NCI-H345 treated with DMSO at 0.1 percent for 48 hours (cell line): ENCODE measurements at regions not wholly inside any gene's neighbourhood (a gene's known extent, or its start where the extent isn't known, plus 50 kb on each side); places are given as distances from the start of the nearest gene placed in this dataset.
A peak's percentile ranks its signal among the peaks of the same experiment; 100 is the strongest.

Experiments used
- DNase-seq: peaks from one replicate; lab custom pipeline; 2025; ENCODE audit not compliant: unreplicated experiment; lab: John Stamatoyannopoulos, UW

DNA sequence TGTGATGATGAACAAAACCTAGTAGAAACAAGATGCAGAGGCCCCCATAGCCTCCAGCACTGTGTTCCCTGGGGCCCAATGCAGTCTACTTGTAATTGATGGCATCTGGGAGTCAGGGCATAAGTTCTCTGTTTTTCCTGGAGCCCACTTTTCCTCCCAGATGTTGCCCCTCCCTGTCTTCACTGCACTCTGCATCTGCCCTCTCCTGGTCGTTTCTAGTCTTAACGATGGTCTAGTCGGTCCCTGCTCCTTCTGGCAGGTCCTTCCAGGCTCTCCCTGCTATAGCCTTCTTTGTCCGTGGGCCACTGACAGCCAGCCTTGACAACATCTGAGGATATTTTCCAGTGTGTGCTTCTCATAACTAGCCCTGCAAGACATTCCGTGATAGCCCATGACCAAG lies 208.3 kb downstream of the GXYLT1 start:
- no peak for DNase-seq

DNA sequence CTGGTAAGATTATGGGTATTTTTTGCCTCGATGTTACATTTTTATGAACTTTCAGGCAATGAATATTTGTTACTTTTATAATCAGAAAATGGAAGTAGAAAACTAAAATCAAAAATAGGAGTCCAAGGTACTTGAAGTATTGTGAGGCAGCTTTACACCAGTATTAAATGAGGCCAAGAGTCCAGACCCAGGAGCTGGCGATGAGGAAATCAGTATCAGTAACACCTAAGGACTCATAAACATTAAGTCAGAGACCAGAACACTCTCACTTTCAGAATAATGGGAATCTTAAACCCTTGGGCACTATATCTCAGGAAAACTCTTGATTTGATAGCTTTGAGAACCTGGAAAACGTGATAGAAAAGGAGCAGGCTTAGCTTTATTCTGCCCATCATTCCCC lies 208.8 kb downstream of the GXYLT1 start:
- DNase-seq: no peak

DNA sequence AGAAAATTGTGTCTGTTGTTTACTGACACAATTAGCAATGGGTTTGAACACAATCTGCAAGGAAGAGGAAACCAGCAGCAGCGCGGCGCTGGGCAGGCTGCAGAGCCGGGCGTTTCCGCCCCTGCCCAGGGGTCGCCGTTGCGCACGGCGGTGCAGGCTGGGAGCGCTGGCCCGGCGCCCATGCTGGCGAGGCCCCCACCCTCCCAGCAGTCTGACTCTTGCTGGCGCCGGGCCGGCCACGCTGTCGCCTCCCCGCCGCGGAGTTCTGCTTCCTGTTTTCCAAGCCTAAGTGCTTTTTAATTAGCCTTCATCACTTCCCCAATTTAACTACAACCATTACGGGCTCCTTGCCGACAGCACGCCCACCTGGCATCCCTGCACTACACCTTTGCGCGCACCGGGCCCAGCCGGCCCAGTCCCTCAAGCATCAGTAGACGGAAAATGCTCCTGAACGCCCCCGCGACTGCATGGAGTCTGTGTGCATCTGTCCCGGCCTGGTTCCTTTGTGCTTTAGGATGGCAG lies 212.1 kb downstream of the GXYLT1 start:
- DNase-seq: peak; percentile 25

DNA sequence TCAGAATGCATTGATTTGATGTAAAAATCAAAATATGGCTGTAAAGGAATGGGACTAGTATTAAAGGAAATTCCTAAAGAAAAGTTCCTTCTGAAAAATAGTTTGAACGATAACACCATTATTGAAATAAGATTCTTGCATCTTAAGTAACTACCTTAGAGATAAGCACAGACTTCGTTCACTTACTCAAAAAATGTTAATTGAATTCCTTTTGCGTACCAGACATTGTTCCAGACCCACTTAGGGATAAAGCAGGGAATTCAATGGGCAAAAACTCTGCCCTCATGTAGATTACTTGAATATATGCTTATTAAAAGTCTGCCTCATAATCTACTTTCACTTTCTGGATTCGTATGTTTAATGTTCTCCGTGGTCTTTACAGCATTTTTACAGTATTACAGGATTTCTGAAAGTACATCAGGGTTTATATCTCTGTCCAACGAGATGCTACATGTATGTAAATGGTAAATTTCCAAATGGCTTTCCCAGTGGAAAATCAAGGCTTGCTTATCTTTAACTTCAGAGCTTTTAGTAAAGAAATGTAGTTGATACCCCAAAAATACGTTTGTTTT lies 213.7 kb downstream of the GXYLT1 start:
- no peak for DNase-seq

DNA sequence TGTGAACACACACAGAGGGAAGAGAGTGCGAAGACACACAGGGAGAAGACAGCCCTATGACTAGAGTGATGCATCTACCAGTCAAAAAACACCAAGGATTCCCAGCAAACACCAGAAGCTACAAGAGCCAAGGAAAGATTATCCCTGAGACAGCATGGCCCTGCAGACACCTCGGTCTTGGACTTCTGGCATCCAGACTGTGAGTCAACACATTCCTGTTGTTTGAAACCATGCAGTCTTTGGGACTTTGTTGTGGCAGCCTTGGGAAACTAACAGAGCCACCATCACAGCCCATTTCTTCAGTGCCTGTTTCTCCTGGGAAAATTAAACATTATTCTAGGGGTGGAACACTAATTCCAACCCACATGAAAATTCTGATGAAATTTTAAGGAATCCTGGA lies 220.6 kb downstream of the GXYLT1 start:
- no peak for DNase-seq

DNA sequence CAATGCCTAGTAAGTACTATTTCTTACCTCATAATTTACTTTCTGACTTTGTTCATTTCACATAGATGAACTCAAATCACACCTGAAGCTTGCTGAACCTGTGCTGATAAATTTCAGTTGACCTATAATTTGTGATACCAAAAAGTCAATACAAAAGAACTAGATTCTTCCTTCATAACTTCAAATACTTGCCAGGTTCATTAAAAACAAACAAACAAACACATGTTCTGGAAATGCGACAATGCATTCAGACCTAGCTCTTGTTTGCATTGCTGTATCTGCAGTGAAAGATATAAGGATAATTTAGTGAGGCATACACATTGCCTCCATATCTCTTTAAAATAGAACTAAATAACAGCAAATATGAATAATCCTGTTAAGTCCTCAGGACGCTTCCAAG lies 221.3 kb downstream of the GXYLT1 start:
- DNase-seq: no peak

DNA sequence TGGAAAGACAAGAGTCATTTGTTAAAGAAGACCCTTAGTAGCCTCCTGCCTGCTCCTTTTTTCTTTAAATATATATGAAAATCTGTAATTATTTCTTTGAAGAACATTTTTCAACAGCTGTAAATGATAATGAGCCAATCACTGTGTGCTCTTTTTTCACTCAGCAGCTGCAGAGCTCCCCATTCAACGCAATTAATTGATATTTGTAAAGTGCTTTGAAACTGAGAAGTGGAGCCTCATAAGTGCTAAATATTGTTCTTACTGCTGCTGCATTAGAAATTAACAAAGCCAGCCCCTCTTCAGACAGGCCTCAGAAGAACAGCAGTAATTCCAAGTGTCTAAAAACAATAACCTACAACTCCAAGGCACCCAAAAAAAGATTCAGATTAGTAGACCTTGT lies 224.3 kb downstream of the GXYLT1 start:
- no peak for DNase-seq

DNA sequence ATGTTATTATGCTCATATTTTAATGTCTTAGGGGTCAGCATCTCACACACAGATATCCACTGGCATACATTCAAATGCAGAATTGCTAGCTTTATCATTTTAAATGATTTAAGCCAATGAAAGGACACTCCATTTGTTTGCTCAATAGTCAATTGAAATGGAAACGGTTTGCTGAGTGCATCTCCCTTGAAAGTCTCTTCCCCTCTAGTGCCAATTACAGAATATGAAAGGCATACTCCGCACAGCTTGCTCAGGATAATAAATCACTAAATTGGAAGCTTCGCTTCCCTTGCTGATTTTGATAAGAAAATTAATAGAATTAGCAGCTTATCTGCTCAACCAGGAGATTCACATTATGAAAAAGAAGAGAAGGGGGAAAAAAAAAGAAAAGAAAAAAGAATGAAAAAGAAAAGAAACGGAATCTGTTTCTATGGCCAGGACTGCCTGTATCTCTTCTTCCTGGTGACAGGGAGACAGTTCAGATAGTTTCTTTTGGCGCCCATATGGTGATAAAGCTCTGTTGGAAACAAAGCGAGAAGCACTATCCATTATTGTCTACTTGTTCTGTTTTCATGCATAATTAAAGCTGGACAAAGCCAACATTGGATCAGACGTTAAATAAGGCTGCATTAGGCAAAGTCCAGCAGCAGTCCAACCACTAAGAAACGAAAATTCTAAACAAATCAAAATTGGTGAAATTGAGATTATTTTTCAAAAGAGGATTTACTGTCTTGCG lies 225.0 kb downstream of the GXYLT1 start:
- DNase-seq: peak; percentile 39

DNA sequence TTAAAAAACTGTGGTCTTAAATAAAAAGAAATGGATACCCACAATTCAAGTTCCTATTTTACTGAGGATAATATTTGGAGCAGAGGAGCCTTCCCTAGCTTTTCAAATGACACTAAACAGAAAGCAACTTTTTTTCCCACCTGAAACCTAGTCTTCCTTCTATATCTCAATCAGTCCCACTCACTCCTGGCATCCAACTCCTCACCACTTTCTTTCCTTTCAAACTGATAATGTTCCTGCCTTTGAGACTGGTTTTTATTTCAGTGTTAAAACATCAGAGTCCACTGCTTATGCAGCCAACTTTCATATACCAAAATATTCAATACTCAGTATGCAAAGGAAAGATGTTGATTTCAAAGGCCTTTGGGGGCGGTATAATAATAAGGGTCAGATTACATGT lies 225.6 kb downstream of the GXYLT1 start:
- DNase-seq: no peak

DNA sequence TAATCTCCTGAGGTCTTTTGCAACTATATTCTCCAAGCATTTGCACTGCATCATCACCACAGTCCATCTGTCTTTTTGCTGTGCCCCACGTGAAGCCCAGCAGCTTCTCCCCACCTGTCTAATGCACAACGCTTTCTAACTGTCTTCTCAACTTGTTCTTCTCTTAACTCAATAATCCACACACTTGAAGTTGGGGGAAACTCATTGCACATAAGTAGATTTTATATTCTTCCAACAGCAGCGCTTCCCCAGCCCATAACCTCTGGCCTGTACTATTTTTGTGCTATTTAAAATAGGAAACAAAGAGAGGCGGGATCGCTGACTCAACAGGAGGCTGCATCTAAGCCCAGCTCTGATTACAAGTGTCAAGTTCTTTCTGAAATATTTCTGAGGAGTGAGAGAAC lies 226.7 kb downstream of the GXYLT1 start:
- no peak for DNase-seq

DNA sequence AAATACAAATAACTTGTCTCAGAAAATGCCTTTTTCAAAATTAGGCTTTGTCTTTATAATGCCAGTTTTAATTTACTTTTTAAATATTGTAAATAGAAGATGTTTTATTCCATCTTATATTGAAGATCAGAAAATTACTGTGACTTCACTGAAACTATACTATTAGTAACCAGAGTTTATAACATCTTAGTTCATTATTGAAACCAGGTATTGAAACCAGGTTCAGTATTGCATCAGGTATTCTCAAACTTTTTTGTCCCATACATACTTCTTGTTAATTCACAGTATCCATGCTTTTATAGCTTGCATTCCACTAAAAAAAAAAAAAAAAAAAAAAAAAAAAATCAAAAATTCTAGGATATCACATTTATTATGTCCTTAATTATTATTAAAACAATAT lies 227.5 kb downstream of the GXYLT1 start:
- DNase-seq: no peak

DNA sequence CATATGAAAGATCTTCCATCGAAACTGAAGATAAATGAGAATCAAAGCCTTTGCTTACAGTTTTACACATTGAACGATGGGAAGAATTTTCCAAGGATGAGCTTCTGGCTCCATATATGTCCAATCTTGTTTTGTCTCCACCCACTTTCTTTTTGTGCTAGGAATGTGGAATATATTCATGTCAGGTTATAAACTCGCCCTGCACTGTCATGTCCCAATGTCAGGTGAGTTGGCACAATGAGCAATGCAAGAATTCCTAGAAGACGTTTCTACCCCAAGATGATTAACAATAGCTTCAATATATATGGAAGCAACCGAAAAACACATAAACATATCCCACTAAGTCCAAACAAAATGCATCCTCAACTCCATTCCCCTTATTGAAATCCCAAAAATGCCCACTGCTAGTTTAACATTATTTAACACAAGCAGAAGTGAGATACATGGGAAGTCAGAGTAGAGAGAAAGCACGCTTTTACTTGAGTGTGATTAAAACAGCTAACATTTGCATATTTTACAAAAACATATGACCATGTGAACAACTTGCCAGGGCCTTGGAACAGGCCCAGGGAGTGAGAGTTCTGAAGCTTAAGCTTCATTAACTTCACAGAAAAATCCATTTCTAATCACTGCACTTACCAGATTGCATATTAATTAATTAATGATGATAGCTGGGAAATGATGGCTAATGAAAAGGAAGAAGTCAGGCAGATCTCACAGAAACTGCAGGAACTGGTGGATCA lies 233.9 kb downstream of the GXYLT1 start:
- DNase-seq: no peak

DNA sequence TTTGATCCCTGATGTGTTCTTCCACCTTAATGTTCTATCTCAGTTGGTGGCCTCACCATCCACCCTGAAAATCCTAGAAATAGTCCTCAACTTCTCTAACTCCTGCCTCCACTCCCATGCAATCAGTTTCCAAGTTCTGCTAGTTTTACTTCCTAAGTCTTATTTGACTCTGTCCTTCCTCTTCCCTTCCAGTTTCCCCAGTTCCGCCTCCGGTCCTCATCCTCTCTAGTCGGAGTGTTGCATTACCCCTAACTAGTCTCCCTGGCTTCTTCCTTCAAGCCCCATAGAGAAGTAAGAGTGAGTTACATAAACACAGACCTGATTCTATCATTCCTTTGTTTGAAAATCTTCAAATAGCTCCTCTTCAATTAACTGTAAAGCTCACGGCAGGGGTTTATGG lies 236.5 kb downstream of the GXYLT1 start:
- no peak for DNase-seq

DNA sequence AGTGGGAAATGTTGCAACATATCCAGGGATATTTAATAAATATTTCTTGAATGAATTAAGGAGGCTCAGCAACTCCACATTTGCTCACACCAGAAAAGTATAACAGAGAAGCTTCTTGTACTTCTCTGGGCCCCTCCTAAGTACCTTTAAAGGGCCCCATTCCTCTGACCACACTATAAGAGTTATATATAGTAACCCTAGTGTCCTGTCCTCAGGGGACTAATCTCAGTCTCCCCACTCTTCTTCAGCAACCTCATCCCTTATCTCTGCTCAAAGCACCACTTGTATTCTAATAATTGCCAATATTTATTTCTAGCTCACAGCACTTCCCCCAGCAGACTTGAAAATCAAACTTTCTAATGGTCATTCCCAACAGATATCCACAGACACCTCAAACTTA lies 237.1 kb downstream of the GXYLT1 start:
- DNase-seq: no peak

DNA sequence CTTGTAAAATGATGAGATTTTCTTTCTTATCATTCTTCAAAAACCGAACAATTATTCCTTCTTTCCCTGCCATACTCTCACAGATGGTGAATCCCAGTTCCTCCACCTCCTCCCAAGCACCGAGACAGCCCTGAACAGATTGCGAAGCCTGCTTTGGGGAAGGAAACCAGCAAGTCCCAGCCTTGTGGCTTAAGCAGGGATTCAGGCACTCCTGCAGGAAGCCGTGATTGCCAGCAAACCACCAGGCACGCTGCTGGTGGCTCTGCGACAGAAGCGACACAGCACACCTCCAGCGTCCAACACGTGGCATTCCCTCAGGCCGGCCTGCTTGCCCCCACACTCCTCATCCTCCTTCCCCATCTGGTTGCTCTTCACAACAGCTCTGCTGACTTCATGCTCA lies 237.7 kb downstream of the GXYLT1 start:
- no peak for DNase-seq

DNA sequence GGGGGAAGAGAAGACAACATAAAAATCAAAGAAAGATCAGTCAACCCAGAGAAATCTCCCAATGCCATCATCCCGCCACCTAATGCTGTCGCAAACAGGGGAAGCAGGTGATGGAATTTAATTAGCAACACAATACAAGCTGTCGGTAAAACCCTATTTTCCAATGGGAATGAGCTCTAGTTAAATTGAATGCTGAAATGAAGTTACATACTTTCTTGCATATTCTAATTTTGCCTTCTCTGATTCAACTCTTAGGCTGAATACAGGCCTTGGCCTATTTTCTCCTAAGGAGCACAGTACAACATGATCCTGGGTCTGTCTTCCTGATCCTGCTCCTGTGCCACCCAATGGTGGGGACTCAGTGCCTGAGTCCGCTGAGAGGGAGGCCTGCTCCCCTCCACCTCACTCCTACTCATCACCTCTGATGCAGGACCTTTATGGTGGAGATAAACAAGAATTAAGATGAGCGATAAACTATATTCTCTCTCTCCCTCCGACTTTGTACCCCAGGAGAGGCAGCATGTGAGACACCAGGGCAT lies 238.8 kb downstream of the GXYLT1 start:
- DNase-seq: no peak

DNA sequence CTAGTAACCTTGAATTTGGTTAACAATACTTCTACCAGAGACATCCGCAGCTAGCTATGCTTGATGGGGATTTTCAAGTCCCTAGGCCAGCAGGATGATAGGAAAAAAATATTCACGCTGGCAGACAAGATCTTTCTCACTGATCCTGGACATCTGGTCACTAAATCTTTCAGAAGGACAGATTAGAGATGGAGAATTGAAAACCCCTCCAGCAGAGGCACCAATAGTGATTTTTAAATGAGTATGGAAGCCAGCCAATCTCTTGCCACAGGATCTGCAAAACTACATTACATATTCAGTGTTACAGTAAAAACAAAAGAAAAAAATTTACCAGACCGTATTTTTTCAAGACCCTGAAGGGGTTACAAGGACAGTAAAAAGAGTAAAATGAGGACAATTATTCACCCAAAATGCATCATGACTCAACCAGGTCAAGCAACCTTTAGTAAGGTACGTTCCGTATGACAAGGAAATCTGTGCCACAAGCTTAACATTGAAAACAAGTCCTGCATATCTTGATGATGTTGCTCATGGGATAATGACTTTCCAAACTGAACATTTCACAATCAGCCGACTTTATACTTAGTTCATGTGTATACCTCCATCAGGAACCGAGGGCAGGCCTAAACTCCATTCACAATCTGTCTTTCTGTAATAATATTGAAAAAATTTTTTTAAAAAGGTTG lies 239.5 kb downstream of the GXYLT1 start:
- no peak for DNase-seq

DNA sequence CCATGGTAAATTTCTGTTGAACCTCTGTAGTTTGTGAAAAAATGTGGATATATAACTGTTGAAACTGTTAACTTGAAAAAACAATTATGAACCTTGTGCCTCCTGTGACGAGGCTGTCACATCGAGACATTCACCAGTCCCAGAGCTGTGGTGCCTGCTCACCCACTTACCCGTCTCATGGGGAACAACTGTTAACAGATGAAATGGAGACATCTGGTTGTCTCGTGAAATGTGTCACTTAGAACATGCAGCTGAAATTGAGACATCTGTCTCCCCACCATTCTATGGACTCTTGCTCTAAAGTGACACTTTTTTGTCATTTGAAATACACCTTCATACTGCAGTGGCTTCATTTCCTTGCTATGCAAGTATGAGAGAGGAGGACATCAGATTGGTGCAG lies 240.6 kb downstream of the GXYLT1 start:
- no peak for DNase-seq

DNA sequence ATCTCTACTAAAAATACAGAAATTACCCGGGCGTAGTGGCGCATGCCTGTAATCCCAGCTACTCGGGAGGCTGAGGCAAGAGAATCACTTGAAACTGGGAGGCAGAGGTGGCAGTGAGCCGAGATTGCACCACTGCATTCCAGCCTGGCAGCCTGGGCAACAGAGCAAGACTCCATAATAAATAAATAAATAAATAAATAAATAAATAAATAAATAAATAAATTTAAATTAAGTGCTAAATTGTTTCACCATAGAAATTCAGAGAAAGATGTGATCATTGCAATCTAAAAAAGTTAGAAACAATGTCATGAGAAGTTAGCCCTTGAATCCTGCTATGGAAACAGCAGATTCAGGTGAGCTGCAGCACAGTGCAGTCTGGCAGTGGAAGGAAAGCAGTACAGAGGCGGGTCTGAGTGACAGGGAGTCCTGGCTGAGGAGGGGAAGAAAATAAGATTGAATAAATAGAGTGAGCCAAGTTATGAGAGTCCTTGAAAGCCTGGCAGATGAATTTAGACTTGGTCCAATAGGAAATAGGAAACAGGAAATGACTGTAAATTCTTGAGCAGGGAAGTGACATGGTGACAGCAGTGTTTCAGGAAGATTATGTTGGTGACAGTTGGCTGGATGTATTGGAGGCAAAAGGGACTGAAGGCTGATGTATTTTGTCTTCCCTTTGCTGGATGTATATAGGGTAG lies 241.5 kb downstream of the GXYLT1 start:
- DNase-seq: no peak

DNA sequence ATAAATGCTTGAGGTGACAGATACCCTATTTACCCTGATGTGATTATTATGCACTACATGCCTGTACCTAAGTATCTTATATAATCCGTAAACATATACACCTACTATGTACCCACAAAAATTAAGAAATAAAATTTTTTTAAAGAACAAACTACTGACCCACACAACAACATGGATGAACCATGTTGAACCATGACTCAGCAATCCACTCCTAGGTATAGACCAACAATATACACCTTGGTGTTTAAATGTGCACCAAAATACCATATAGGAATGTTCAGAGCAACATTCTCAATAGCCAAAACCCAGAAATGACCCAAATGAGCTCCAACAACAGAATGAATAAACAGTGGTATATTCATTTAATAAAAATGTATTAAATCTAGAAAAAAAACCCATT lies 245.1 kb downstream of the GXYLT1 start:
- DNase-seq: no peak

DNA sequence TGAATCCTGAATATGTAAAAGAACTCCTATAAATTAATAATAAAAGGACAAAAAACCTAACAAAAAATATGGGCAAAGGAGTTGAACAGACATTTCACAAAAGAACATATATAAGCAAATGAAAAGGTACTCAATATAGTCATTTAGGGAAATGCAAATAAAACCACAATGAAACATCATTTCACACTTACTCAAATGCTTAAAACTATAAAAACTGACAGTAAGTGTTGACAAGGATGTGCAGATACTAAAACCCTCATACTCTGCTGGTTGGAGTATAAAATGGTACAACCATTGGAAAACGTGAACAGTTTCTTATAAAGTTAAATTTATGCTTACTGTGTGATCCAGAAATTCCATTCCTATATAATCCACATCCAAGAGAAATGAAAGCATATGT lies 247.1 kb downstream of the GXYLT1 start:
- no peak for DNase-seq
